ENCODE measurements at regions not wholly inside any gene's neighbourhood (a gene's known extent, or its start where the extent isn't known, plus 50 kb on each side); places are given as distances from the start of the nearest gene placed in this dataset.

GRCh38 chr3:102599819-102600576, 165.2 kb downstream of the ZPLD1 start:
- Histone ChIP-seq H3K9me1 (ENCODE audit: control insufficient read depth, extremely low read depth, insufficient read depth, low read length) (no peaks in the 10 kb centered on the region), H3K9me3 (ENCODE audit: control insufficient read depth, low read depth, low read length) (no peaks in the 10 kb centered on the region), H3K79me2 (ENCODE audit: control insufficient read depth, insufficient read depth, low read length) (no peaks in the 10 kb centered on the region), H3K4me2 (ENCODE audit: control insufficient read depth, extremely low read depth, insufficient read depth, low read depth, low read length) (no peak overlapping the region), H3K4me3 (ENCODE audit: control insufficient read depth in 2 of 3, extremely low read depth in 1 of 3, insufficient read depth in 2 of 3, low read depth in 1 of 3, low read length in 3 of 3) (no peak overlapping the region), H3K27ac (ENCODE audit: control insufficient read depth, insufficient read depth, low read length) (no peak overlapping the region), H3K4me1 (ENCODE audit: control insufficient read depth, extremely low read depth, insufficient read depth, low read length) (no peaks in the 10 kb centered on the region), H3K27me3 (ENCODE audit: control insufficient read depth, extremely low read depth, insufficient read depth, low read length) (no peaks in the 10 kb centered on the region), H2AFZ (ENCODE audit: control insufficient read depth, low read length) (no peak overlapping the region), H3K9ac (ENCODE audit: control insufficient read depth, extremely low read depth, insufficient read depth, low read length) (no peak overlapping the region), H3K36me3 (ENCODE audit: control insufficient read depth in 2 of 2, extremely low read depth in 1 of 2, insufficient read depth in 2 of 2, low read length in 2 of 2) (no peaks in the 10 kb centered on the region), H4K20me1 (ENCODE audit: control insufficient read depth, extremely low read depth, insufficient read depth, low read length) (no peaks in the 10 kb centered on the region)
- dilution Hi-C loops (cut with MboI; ENCODE audit: extremely low pct_ligation_motif_present, low sequenced_read_pairs) = no loop called here
- no peak for TF ChIP-seq EZH2 (IDR thresholded peaks at IDR 0.05; ENCODE audit: low read length)
- no peak for TF ChIP-seq CTCF (optimal IDR thresholded peaks at IDR 0.05 in 1 of 3, IDR thresholded peaks at IDR 0.05 in 1 of 3, conservative IDR thresholded peaks at IDR 0.05 in 1 of 3; ENCODE audit: extremely low read depth in 1 of 3, insufficient read depth in 2 of 3, low read length in 3 of 3)
- DNase-seq (ENCODE audit: low read depth, low spot score) (no peak), FAIRE-seq (no peak)

- Histone ChIP-seq H3K9me1 (ENCODE audit: control insufficient read depth, extremely low read depth, insufficient read depth, low read length) (no peaks in the 10 kb centered on the region), H3K9me3 (ENCODE audit: control insufficient read depth, low read depth, low read length) (no peaks in the 10 kb centered on the region), H3K4me2 (ENCODE audit: control insufficient read depth, extremely low read depth, insufficient read depth, low read depth, low read length) (no peak overlapping the region), H3K4me3 (ENCODE audit: control insufficient read depth in 2 of 3, extremely low read depth in 1 of 3, insufficient read depth in 2 of 3, low read depth in 1 of 3, low read length in 3 of 3) (no peak overlapping the region), H3K27me3 (ENCODE audit: control insufficient read depth, extremely low read depth, insufficient read depth, low read length) (no peaks in the 10 kb centered on the region), H4K20me1 (ENCODE audit: control insufficient read depth, extremely low read depth, insufficient read depth, low read length) (no peaks in the 10 kb centered on the region), H2AFZ (ENCODE audit: control insufficient read depth, low read length) (no peak overlapping the region), H3K79me2 (ENCODE audit: control insufficient read depth, insufficient read depth, low read length) (no peaks in the 10 kb centered on the region), H3K9ac (ENCODE audit: control insufficient read depth, extremely low read depth, insufficient read depth, low read length) (no peak overlapping the region), H3K36me3 (ENCODE audit: control insufficient read depth in 2 of 2, extremely low read depth in 1 of 2, insufficient read depth in 2 of 2, low read length in 2 of 2) (no peaks in the 10 kb centered on the region), H3K4me1 (ENCODE audit: control insufficient read depth, extremely low read depth, insufficient read depth, low read length) (no peaks in the 10 kb centered on the region), H3K27ac (ENCODE audit: control insufficient read depth, insufficient read depth, low read length) (no peak overlapping the region)
- dilution Hi-C loops (cut with MboI; ENCODE audit: extremely low pct_ligation_motif_present, low sequenced_read_pairs) = no loop called here
- TF ChIP-seq CTCF (optimal IDR thresholded peaks at IDR 0.05 in 1 of 3, IDR thresholded peaks at IDR 0.05 in 1 of 3, conservative IDR thresholded peaks at IDR 0.05 in 1 of 3; ENCODE audit: extremely low read depth in 1 of 3, insufficient read depth in 2 of 3, low read length in 3 of 3) (no peak), EZH2 (IDR thresholded peaks at IDR 0.05; ENCODE audit: low read length) (no peak)
- DNase-seq (ENCODE audit: low read depth, low spot score) = no peak
- no peak for FAIRE-seq
These were observed 170.3 kb downstream of the ZPLD1 start for GRCh38 chr3:102605153-102605552.
